BJ (cell line): ENCODE measurements at regions not wholly inside any gene's neighbourhood (a gene's known extent, or its start where the extent isn't known, plus 50 kb on each side); places are given as distances from the start of the nearest gene placed in this dataset.

Source experiments
- CTCF ChIA-PET: fragments of 350-600 bp; formaldehyde crosslinking; extraction: SDS; loops from one replicate; lab custom pipeline; 2021; ENCODE audit warnings: antibody characterized with exemption, inconsistent platforms; lab: Yijun Ruan, JAX
- POLR2A ChIA-PET: fragments of 300-600 bp; sonication (Branson Sonifier 250); formaldehyde crosslinking; extraction: SDS; loops from one replicate; lab custom pipeline; 2021; ENCODE audit warnings: antibody characterized with exemption; lab: Charles Lee
- DNase-seq: peaks from one replicate; pipeline ENCODE4 v3.0.0-alpha.2; 2011; ENCODE audit warnings: low read depth
- H3K27me3 ChIP-seq: 2 replicates; pipeline ENCODE4 v1.6.0; 2011; ENCODE audit warnings: low read length; ENCODE audit not compliant: control insufficient read depth, insufficient read depth
- H3K36me3 ChIP-seq: 2 replicates; pipeline ENCODE4 v1.5.1; 2011; ENCODE audit warnings: low read length; ENCODE audit not compliant: control insufficient read depth, insufficient read depth
- H3K4me3 ChIP-seq: 2 replicates; pipeline ENCODE4 v1.5.1; 2011; ENCODE audit warnings: low read depth, mild to moderate bottlenecking, control low read depth, low read length
- TF ChIP-seq, protein P1 (sequence below): IDR thresholded peaks from 2 replicates; pipeline ENCODE4 v1.5.1; 2011; ENCODE audit warnings: low read depth, mild to moderate bottlenecking, control low read depth, inconsistent platforms, low read length, moderate library complexity; ENCODE audit not compliant: insufficient read depth

- Histone ChIP-seq H3K4me3 (no peak overlapping the region), H3K36me3 (no peaks in the 10 kb centered on the region), H3K27me3 (no peaks in the 10 kb centered on the region; the same call in none of the 2 replicates)
- no peak for DNase-seq
- ChIA-PET POLR2A (interaction anchor here (0.7 kb wide), 1 partner anchor 13 kb away, joined by 4 read pairs; no protein-coding TSS in a partner anchor), CTCF (interaction anchor here (0.9 kb wide), 1 partner anchor 153 kb away, joined by 3 read pairs; no protein-coding TSS in a partner anchor)
- TF ChIP-seq, protein P1, sequence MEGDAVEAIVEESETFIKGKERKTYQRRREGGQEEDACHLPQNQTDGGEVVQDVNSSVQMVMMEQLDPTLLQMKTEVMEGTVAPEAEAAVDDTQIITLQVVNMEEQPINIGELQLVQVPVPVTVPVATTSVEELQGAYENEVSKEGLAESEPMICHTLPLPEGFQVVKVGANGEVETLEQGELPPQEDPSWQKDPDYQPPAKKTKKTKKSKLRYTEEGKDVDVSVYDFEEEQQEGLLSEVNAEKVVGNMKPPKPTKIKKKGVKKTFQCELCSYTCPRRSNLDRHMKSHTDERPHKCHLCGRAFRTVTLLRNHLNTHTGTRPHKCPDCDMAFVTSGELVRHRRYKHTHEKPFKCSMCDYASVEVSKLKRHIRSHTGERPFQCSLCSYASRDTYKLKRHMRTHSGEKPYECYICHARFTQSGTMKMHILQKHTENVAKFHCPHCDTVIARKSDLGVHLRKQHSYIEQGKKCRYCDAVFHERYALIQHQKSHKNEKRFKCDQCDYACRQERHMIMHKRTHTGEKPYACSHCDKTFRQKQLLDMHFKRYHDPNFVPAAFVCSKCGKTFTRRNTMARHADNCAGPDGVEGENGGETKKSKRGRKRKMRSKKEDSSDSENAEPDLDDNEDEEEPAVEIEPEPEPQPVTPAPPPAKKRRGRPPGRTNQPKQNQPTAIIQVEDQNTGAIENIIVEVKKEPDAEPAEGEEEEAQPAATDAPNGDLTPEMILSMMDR = no peak
These were observed 77.3 kb upstream of the LAPTM4A start for GRCh38 chr2:20128506-20129330.

DNA sequence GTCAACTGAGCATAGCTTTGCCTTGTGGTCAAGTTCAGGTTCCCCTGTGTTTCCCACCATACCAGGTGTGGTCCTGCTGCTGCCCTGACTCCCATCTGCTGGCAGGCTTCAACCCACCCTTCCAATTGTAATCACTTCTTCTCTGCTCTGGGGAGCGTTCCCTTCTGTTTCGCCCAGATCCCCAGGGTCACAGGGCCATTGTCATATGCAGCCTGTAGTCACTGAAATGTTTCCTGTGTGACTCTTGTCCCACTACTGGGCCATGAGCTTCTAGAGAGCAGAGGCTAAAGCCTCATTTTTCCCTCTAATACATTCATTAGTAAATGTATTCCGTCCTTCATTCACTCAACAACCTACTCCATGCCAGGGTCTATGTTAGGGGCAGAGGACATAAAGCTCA is 75.0 kb upstream of the LAPTM4A start:
- ChIA-PET POLR2A (no interaction called here), CTCF (interaction anchor here (1.0 to 2.7 kb wide), 5 partner anchors 11 to 165 kb away, joined by 3 to 9 read pairs (median 4); partner anchors contain the start of gene SDC1)
- Histone ChIP-seq H3K27me3 (no peaks in the 10 kb centered on the region; the same call in none of the 2 replicates), H3K36me3 (no peaks in the 10 kb centered on the region), H3K4me3 (no peak overlapping the region)
- TF ChIP-seq, protein P1 = no peak
- DNase-seq = no peak

DNA sequence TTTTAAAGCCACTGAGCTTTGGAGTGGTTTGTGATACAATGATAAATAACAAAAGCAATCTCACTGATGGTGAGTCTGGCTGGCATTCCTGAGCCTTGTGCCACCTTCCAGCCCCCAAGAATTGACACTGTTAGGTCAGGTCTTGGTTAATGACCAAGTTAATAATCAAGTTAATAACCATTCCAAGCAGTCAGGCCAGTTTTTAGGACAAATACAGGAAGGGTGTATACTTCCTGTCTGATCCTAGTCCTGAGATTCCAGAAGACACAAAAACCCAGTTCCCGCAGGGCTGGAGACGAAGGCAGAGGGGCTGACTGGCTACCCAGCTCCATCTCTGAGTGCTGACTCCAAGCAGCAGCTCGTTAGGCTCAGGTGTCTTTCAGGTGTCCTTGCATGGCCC is 74.6 kb upstream of the LAPTM4A start:
- Histone ChIP-seq H3K36me3 (no peaks in the 10 kb centered on the region), H3K4me3 (no peak overlapping the region), H3K27me3 (no peaks in the 10 kb centered on the region; the same call in none of the 2 replicates)
- TF ChIP-seq, protein P1 = no peak
- ChIA-PET CTCF (interaction anchor here (1.0 to 2.7 kb wide), 5 partner anchors 11 to 165 kb away, joined by 3 to 9 read pairs (median 4); partner anchors contain the start of gene SDC1), POLR2A (no interaction called here)
- DNase-seq = no peak

DNA sequence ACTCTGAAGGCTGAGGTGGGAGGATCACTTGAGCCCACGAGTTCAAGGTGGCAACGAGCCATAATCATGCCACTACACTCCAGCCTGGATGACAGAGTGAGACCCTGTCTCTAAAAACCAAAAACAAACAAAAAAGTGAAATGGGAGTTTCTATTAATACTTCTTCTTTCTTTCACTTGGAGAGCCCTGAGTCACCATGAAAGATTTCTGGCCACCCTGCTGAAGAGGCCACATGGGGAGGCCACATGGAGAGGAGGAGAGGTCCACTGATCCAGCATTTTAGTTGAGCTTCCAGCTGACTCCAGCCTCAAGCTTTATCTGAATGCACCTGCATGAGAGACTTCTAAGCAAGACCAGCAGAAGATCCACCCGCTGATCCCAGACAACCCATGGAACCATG is 74.2 kb upstream of the LAPTM4A start:
- TF ChIP-seq, protein P1 = no peak
- H3K36me3 ChIP-seq = no peaks in the 10 kb centered on the region
- no peak overlapping the region for H3K4me3 ChIP-seq
- DNase-seq = no peak
- ChIA-PET CTCF (interaction anchor here (1.0 to 2.7 kb wide), 5 partner anchors 11 to 166 kb away, joined by 3 to 9 read pairs (median 4); partner anchors contain the start of gene SDC1), POLR2A (no interaction called here)
- peaks cover 1% of the 10 kb centered on the region for H3K27me3 ChIP-seq

GRCh38 chr2:20125164-20125563 is 73.7 kb upstream of the LAPTM4A start:
- no peak for DNase-seq
- TF ChIP-seq, protein P1 = no peak
- ChIA-PET CTCF (interaction anchor here (1.1 to 2.7 kb wide), 3 partner anchors 12 to 100 kb away, joined by 3 to 9 read pairs (median 4); partner anchors contain the start of gene SDC1), POLR2A (no interaction called here)
- Histone ChIP-seq H3K4me3 (no peak overlapping the region), H3K36me3 (no peaks in the 10 kb centered on the region), H3K27me3 (peaks cover 1% of the 10 kb centered on the region)
